Nucleus accumbens (tissue), 56 donors: ENCODE measurements at regions not wholly inside any gene's neighbourhood (a gene's known extent, or its start where the extent isn't known, plus 50 kb on each side); places are given as distances from the start of the nearest gene placed in this dataset.

Experiments used
- DNase-seq, 56 donors: peaks; one replicate each; lab custom pipeline; 2025; lab: John Stamatoyannopoulos, UW

DNA sequence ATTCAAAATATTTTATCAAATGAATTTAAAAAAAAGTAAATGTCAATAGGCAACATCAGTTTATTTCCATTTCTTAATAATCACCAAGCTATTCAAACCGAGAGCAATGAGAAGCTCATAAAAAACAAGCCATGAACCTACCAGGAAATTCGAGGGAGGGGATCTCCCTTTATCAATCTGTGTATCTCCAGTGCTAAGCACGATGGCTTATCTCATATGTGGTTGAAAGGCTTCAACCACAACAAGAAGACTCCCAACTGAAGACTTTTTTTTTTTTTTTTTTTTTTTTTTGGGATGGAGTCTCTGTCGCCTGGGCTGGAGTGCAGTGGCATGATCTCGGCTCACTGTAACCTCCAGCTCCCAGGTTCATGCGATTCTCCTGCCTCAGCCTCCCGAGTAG lies 833.3 kb downstream of the USP25 start:
- DNase-seq: no peak

DNA sequence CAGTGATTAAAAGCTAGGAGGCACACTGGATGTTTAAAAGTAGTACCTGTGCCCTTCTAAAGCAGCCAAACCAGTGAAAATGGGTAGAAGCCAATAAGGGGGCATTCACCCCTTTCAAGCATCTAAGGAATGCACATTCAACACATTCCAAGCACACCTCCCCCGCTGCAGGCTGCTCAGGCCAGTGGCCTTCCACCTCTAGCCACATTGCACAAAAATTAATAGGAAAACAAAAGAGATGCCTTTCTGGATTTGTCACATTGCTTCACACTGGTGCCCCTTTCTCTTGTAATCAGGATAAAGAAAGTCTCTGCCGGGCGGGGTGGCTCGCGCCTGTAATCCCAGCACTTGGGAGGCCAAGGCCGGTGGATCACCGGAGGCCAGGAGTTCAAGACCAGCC lies 834.0 kb downstream of the USP25 start:
- no peak for DNase-seq

DNA sequence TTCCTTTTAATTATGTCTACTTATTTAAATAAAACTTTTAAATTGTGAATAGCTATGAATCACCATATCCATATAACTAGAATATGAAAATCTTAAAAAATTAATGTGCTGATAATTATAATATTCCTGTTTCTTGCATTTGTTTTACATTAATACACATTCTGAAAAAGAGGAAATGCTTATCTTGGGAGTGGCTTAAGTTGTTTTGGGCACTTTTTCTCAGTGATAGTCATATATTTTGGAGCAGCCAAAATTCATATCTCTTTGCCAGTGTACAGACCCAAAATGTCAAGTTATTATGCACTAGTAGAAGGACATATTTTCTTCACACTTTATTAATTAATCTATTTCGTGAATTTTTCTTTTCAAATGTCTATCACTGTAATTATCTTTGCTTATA lies 838.5 kb downstream of the USP25 start:
- DNase-seq: no peak

DNA sequence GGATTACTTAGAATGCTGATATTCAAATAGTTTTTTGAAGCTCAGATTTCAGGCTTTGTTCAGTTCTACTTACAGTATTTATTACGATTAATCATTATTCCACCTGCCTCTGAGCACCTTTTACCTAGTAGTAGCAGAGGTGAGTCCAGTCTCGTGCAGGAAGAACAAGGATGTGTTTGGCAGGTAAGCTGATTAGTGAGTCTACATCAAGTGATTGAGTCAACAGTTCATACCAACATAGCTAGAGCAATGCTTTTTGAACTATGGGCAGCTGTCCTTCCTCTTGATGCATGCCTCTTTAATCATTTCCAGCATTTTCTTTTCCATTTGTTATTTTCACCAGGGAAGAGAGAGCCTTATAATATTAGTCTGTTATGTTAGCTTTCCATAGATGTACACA lies 838.9 kb downstream of the USP25 start:
- DNase-seq: no peak

DNA sequence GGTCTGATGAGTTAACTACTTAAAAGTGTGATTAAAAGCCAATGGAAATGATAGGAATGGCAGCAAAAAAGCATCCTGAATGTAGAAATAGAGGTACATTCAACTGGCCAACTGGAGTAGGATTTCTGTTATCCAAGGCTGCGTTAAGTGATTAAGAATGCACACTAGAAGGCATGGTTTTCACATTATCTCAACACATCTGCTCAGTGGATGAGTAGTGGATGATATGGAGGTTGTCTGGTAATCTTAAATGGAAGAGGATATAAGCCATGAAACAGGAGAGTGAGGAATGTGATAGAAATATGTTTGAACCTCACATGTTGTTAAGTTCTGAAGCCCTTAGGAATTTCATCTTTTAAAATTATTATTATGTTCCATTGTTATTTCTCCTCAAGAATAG lies 839.9 kb downstream of the USP25 start:
- no peak for DNase-seq

DNA sequence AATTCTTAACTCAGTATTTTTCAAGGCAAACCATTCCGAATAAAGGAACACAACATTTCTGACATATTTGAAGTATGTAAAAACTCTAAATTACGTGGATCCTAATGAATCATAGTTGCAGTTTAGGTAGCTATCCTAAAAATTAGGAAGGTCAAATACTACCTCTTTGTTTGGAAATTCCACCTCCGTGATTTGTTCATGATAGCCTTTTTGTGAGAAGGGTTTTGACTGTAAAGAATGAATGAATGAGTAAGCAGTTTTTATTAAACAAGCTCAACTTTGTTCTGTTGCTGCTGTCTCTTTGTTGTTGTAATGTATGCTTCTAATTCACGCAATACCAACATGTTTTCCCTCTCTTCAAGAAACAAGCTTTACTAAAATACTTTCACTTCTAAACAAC lies 840.4 kb downstream of the USP25 start:
- DNase-seq: no peak

DNA sequence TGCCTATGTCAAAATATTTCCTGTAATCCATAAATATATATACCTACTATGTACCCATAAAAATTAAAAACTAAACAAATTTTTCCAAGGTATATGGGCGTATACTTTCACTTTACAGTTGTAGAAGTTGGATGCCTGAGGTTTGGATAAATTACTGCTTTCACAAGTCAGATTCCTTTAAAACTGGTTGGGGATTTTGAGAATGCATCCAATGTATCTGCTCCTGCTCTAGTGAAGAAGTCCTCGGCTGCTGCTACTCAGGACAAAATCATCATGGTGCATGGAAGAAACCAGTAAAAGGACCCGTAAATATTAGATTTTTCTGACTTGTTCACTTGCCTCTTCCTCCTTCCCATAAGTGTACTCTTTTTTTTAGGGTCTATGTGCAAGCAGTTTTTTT lies 841.1 kb downstream of the USP25 start:
- DNase-seq: no peak

DNA sequence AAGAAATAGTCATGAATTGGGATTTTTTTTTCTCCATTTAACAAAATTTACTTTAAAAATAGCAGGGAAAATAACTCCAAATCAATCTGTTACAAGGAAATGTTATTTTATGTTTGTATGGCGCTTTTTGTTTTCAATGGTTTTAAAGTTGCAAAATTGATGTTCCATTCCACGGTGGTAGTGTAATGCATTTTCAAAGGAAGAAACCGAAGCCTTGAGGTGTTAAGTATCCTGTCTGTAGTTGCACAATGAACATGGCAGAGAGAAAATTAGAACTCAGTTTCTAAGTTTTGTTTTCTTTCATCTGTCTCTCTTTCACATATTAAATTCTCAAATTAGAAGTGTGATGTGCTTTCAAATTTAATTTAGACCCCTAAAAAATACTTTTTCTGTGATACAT lies 841.8 kb downstream of the USP25 start:
- DNase-seq: no peak

DNA sequence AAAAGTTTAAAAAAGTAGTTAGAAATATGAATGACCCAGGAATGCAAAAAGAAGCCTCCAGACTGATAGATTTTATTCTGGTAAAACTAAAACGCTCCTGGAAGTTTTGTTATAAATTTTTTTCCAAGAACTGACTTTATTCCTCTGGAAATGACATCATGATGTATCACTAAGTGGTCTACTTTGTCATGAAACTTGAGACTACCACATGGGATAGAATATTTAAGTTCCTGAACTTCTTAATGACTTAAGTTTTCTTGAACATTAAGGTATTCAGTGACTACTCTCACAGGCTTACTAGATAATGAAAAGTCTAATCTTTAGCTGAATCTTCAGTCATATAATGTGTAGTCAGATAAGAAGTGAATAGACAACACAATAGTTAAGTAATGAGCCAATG lies 842.2 kb downstream of the USP25 start:
- DNase-seq: no peak

DNA sequence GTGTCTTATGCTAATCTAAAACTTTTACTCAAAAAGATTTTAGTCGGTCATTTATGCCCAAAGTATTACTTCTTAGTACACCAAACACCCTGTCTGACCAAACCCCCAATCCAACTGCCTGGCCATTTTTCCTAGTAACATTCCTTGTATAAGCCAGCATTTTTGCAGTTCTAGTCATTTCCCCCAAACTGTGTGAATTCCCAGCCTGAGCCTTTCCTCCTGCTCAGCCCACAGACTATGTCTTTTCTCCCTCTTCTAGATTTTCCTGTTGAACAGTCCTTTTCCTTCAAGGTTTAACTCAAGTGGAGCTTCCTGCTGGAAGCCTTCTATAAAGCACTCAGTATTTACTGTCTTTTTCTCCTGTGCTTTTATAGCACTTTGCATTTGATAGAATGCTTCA lies 843.8 kb downstream of the USP25 start:
- DNase-seq: no peak

DNA sequence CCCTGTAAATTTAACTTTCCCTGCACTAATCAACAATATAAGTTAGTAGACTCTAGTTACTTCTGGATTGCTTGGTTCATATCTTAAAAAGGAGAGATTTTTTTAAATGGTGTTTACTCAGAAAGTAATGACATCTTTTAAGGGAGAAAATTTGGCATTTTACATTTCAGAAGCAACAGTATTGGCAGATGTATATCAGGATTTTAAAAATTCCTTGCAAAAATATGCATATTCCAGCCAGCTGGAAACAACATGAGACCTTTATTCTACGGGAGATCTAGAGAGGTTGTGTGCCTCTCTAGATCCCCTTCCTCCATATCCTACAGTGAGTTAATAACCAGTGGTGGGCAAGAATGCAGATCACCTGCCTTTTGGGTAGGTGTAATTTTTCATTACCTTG lies 848.2 kb downstream of the USP25 start:
- DNase-seq: no peak

DNA sequence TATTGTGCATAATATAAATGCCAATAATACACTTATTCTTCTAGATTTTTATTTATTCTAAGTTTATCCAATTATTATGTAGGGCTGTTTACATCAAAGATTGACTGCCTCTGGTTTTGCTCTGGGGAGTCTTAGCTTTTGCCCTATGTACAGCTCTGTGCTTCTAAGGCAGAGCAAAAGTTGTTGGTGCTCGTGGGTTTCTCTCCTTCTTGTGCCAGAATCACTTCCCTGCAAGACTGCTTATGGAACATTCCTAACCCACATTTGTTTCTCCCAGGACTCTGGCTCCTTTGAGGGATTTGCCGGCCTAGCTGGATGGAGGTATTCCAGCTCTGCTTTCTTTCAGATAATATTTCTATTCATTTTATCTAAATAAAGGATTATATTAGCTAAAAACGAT lies 849.1 kb downstream of the USP25 start:
- DNase-seq: no peak

DNA sequence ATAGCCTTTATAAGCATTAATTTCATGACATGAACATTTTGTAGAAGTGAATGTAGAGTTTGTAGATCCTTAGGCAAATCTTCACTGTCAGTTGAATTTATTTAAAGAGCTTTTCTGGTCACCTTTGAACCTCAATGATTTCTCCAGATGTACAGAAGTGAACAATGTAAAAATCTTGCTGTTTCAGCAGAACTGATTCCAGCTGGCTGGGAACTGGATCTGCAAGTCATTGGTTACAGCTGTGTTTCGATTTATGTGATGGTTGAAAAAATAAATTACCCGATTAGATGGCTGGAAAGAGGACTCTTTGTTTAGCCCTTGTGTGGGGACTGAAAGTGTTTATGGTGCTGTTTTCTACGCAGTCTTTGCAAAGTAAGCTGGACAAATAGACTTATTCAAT lies 849.8 kb downstream of the USP25 start:
- DNase-seq: peak in 4 of 56 donors; percentile 13 to 41 (median 28)

DNA sequence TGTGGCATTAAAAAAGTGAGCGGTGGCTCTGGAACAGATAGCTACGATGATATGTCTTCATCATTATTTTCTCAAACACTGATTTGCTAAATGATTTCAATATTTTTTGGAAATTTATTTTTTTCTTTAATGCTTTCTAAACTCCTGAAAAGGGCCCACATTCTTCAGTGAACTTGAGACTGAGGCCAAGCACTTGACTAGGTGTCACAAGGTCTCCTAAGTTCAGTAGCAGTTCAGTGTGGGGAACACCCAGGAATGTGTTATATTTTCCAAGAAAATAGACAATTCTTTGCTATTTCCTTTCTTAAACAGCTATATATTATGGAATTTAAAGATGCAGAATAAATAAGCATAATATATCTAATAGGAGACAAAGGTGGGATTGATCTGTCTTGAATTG lies 850.9 kb downstream of the USP25 start:
- DNase-seq: no peak

DNA sequence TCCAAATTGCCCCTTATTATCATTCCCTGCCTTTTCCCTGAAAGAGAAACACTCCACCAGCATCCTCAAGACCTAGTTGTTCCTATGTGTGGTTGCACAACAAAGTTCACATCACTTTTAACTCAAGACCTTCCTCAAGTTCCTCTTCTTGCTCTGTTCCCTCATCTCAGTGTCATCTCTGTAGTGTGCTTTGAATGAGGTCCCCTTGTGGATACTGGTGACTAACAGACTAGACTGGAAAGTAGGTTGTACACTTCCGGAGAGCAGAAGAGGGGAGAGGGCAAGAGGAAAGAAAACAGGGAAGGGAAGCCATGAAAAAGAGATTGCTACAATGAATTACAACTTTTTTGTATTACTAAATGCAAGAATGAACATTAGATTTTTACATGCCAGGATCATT lies 853.8 kb downstream of the USP25 start:
- DNase-seq: no peak

DNA sequence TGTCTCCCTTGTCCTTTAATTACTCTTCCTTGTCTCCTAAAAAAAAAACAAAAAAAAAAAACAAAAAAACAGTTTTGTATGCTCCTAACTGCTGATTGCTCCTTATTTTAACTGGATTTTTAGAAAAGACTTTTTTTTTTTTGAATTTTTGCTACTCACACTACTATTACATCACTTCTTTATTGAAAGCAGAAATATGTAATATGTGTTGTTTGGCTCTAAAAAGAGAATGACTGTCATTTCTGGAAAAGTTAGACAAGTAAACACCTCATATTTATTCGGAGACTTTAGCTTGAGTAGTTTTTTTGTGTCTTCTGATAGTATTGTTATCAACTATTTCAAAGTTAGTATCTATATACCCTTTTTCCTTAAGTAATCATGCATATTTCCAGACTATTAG lies 855.0 kb downstream of the USP25 start:
- no peak for DNase-seq

DNA sequence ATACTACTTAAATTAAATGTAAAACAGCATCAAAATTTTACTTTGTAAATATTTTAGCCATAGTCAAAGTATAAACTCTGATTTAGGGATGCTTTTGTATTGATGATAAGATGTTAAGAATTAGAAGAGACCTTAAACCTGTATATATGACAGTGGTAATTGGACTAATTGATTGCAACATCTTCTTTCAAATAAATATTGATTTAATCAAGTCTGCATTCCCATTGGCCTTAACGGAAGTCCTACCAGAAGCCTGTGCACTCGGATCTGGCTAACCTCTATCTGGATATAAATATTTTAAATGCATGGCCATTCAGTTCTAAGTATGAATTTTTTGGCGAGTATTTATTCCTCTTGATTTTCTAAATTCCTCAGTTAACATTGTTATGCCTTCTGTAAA lies 856.1 kb downstream of the USP25 start:
- no peak for DNase-seq

DNA sequence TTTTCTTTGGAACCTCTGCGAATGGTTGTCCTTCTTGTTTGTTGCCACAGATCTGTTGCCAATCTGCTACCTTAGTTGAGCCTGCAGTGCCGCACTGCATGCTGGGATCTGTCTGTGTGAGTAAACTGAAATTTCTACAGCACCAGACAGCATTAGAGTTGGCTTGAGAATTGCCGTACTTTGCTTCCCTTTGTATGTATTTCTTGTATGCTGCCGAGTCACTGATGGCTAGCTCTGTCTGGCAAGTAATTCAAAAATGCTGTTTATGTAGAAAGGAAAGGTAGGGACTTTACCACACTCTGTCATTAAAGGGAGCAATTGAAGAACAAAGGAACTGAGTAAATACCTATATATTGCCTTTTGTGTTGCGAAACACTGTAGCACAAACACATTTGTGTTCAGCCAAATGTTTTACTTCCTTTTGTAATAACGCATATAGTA lies 857.4 kb downstream of the USP25 start:
- peak in 51 of 56 donors; percentile 4 to 86 (median 53) for DNase-seq

DNA sequence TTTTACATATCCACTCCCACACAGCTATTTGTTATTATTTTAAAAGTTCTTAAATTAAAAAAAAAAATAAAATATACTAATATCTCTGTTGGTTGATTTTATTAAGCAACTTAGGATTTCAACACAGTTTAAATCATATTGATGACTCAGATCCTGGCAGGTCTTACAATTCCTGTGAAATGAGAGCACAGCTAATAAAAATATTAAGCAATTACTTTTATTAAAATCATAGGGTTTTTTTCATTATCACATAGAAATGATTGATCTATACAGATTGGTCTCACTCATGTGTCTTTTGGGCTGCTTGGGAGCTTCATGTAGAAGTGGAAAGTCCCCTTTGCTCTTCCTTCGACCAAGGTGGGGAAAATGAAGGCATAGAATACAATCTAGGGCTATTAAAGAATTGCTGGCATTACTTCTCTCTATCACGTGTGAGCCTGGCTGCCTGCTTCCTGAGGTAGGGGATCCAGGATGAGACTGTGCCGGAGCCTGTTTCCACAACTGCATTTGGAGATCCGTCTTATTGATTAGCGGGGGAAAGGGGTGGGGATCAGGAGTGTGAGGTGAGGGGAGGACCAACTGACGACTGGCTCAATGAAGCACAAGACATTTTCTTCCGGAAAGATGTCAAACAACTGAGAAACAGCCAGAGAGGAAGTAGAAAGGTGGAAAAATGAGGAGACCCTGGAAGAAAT lies 858.0 kb downstream of the USP25 start:
- DNase-seq: peak in 24 of 56 donors; percentile 11 to 71 (median 49)

DNA sequence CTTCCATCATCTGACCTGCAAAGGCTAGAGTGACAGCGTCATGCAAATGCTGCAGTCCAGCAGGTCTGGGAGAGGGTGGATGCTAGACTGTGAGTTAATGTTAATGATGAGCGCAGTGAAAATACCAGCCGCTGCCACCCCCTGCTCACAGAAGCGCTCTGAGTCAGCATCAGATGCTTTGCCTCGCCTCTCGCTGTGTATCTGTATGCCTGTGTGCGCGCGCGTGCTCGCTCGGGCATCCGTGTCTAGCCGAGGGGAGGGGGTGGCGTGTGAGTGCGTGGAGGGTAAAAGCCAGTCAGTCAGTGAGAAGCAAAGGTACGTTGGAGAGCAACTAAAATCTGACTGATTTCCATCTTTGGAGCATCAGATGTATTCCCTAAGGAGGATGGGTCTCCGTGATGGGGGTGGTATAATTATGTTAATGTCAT lies 858.7 kb downstream of the USP25 start:
- DNase-seq: peak in 55 of 56 donors; percentile 34 to 94 (median 86)

DNA sequence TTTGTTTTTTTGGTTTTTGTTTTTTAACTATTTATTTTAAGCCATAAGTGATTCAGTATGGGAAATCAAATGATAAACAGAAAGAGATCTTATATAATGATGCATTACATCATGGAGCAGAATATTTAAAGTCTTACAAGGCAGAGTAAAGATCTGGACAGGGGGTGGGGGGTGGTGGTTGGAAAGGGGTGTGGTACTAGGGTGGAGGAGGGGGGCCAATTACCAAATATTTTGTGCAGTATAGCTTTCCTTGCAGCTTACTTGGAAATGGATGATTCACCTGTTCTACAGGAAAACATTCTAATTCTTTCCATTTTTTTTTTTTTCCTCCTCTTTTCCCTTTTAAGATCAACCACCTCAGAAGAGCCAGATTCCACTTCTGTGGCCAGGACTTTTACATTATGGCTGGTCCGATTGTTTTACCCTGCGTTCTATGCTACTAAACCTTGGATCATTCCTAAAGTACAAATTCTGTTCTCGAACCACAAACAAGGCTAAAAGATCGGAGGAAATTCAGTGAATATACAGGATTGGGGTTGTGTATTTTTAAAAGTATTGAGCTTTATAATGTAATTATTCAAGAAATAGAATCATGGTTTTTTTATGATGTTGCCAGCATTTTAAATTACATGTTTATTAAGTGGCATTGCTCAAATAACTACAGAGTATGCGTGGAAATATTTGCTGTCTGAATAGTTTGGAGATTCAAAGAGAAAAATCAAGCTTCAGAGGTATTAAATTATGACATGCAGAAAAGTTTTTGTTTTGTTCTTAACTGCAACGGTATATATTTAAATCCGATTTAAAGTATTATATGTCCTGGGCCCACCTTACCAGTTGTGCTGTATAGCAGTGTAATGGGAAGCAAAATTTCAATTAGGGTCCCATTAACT lies 859.5 kb downstream of the USP25 start:
- peak in 2 of 56 donors; percentile 7 to 17 for DNase-seq

DNA sequence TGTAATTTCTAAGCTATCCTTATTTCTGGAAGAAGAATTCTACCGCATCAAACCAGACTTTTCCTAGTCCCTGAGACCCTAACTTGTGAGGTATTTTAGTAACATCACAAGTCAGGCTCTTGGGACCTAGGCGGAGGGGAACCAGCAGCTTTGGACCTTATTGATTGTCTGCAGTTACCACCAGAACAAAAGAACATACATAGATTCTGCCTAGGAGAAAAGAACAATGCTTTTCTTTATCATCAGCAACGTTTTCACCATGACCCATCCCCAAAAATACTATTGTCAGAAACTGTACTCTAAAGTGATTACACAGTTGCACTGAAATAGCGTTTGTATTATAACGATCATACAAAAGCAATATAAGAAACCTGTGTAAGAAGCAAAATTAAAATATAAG lies 860.4 kb downstream of the USP25 start:
- DNase-seq: no peak
